ENCODE measurements at regions not wholly inside any gene's neighbourhood (a gene's known extent, or its start where the extent isn't known, plus 50 kb on each side); places are given as distances from the start of the nearest gene placed in this dataset.

GRCh38 chr14:41298328-41298690 is 308.4 kb upstream of the LRFN5 start:
- Mint-ChIP-seq H3K36me3 (no peaks in the 10 kb centered on the region), H3K27me3 (ENCODE audit: low read depth in 3 of 3) (no peaks in the 10 kb centered on the region), H3K4me3 (no peak overlapping the region), H3K9me3 (no peaks in the 10 kb centered on the region), H3K4me1 (no peaks in the 10 kb centered on the region), H3K27ac (no peak overlapping the region)
- Histone ChIP-seq H3K4me2 (replicated peaks; ENCODE audit: extremely low read depth, low read length, poor library complexity, severe bottlenecking) (no peak overlapping the region), H2AFZ (ENCODE audit: insufficient read depth, low read depth, low read length, poor library complexity, severe bottlenecking) (no peak overlapping the region), H3K27me3 (ENCODE audit: control insufficient read depth in 2 of 2, insufficient read depth in 2 of 2, low read length in 2 of 2) (no peaks in the 10 kb centered on the region), H3K36me3 (replicated peaks in 1 of 2; ENCODE audit: control insufficient read depth in 1 of 2, insufficient read depth in 2 of 2, low read length in 2 of 2) (no peaks in the 10 kb centered on the region), H3K9me3 (replicated peaks in 1 of 2; ENCODE audit: control insufficient read depth in 1 of 2, insufficient read depth in 1 of 2, low read length in 2 of 2) (no peaks in the 10 kb centered on the region), H4K20me1 (ENCODE audit: insufficient read depth, low read length) (no peaks in the 10 kb centered on the region), H3K4me3 (replicated peaks in 1 of 3; ENCODE audit: low read depth in 2 of 3, low read length in 3 of 3) (no peak overlapping the region), H3K9ac (ENCODE audit: insufficient read depth, low read length, poor library complexity, severe bottlenecking) (no peak overlapping the region), H3K79me2 (ENCODE audit: insufficient read depth, low read length) (no peaks in the 10 kb centered on the region), H3K27ac (ENCODE audit: low read depth in 1 of 2, low read length in 2 of 2) (no peak overlapping the region), H3K4me1 (ENCODE audit: control insufficient read depth in 1 of 2, insufficient read depth in 2 of 2, low read length in 2 of 2) (no peaks in the 10 kb centered on the region)
- WGBS (ENCODE audit: insufficient coverage) = no CpG with 5 or more reads among the region's 2 CpGs
- intact Hi-C loops (cut with micrococcal nuclease) = no loop called here
- TF ChIP-seq, protein P1, sequence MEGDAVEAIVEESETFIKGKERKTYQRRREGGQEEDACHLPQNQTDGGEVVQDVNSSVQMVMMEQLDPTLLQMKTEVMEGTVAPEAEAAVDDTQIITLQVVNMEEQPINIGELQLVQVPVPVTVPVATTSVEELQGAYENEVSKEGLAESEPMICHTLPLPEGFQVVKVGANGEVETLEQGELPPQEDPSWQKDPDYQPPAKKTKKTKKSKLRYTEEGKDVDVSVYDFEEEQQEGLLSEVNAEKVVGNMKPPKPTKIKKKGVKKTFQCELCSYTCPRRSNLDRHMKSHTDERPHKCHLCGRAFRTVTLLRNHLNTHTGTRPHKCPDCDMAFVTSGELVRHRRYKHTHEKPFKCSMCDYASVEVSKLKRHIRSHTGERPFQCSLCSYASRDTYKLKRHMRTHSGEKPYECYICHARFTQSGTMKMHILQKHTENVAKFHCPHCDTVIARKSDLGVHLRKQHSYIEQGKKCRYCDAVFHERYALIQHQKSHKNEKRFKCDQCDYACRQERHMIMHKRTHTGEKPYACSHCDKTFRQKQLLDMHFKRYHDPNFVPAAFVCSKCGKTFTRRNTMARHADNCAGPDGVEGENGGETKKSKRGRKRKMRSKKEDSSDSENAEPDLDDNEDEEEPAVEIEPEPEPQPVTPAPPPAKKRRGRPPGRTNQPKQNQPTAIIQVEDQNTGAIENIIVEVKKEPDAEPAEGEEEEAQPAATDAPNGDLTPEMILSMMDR (IDR thresholded peaks at IDR 0.05) = no peak
- DNase-seq = no peak

GRCh38 chr14:41297576-41298327 is 308.9 kb upstream of the LRFN5 start:
- no peaks in the 10 kb centered on the region for H3K36me3 Mint-ChIP-seq
- Histone ChIP-seq H3K4me3 (replicated peaks in 1 of 3; ENCODE audit: low read depth in 2 of 3, low read length in 3 of 3) (no peak overlapping the region), H3K9me3 (replicated peaks in 1 of 2; ENCODE audit: control insufficient read depth in 1 of 2, insufficient read depth in 1 of 2, low read length in 2 of 2) (no peaks in the 10 kb centered on the region), H3K36me3 (replicated peaks in 1 of 2; ENCODE audit: control insufficient read depth in 1 of 2, insufficient read depth in 2 of 2, low read length in 2 of 2) (no peaks in the 10 kb centered on the region), H3K27ac (ENCODE audit: low read depth in 1 of 2, low read length in 2 of 2) (no peak overlapping the region), H3K9ac (ENCODE audit: insufficient read depth, low read length, poor library complexity, severe bottlenecking) (no peak overlapping the region), H3K27me3 (ENCODE audit: control insufficient read depth in 2 of 2, insufficient read depth in 2 of 2, low read length in 2 of 2) (no peaks in the 10 kb centered on the region), H3K79me2 (ENCODE audit: insufficient read depth, low read length) (no peaks in the 10 kb centered on the region), H3K4me2 (replicated peaks; ENCODE audit: extremely low read depth, low read length, poor library complexity, severe bottlenecking) (no peak overlapping the region), H4K20me1 (ENCODE audit: insufficient read depth, low read length) (no peaks in the 10 kb centered on the region), H2AFZ (ENCODE audit: insufficient read depth, low read depth, low read length, poor library complexity, severe bottlenecking) (no peak overlapping the region), H3K4me1 (ENCODE audit: control insufficient read depth in 1 of 2, insufficient read depth in 2 of 2, low read length in 2 of 2) (no peaks in the 10 kb centered on the region)
- no peaks in the 10 kb centered on the region for H3K4me1 Mint-ChIP-seq
- no CpG with 5 or more reads among the region's 5 CpGs for WGBS (ENCODE audit: insufficient coverage)
- intact Hi-C loops (cut with micrococcal nuclease) = no loop called here
- no peak for DNase-seq
- no peak overlapping the region for H3K4me3 Mint-ChIP-seq
- no peaks in the 10 kb centered on the region for H3K27me3 Mint-ChIP-seq (ENCODE audit: low read depth in 3 of 3)
- H3K27ac Mint-ChIP-seq = no peak overlapping the region
- TF ChIP-seq, protein P1 (IDR thresholded peaks at IDR 0.05) = no peak
- H3K9me3 Mint-ChIP-seq = no peaks in the 10 kb centered on the region
